HepG2 (cell line): ENCODE measurements at regions not wholly inside any gene's neighbourhood (a gene's known extent, or its start where the extent isn't known, plus 50 kb on each side); places are given as distances from the start of the nearest gene placed in this dataset.
A peak's percentile ranks its signal among the peaks of the same experiment; 100 is the strongest.

Source experiments
- ATAC-seq: fragments of 200-7000 bp; cut with Tn5 transposase; 3 replicates; pipeline ENCODE4 v1.9.1; 2020; ENCODE audit warnings: mild to moderate bottlenecking, moderate library complexity
- BruUV-seq: library from RNA; stranded (reverse); fragments of 400-500 nt; replicated peaks from 2 replicates; lab custom pipeline; 2021; lab: Mats Ljungman, UMichigan
- CTCF ChIA-PET: fragments of 300-600 bp; formaldehyde crosslinking; extraction: SDS; loops from one replicate; lab custom pipeline; 2021; ENCODE audit warnings: low total read pairs, inconsistent platforms, low intra/inter-chr PET ratio; lab: Yijun Ruan, JAX
- POLR2A ChIA-PET: fragments of 350-600 bp; sonication (Branson Sonifier 250); formaldehyde crosslinking; loops from one replicate; lab custom pipeline; 2020; ENCODE audit warnings: antibody characterized with exemption, inconsistent platforms; lab: Yijun Ruan, JAX
- DNase-seq: peaks from one replicate; pipeline ENCODE4 v3.0.0-alpha.2; 2015; ENCODE audit warnings: low spot score
- FAIRE-seq: peaks from 3 replicates; lab custom pipeline; 2011; peaks lifted over from hg19 to GRCh38; lab: Jason Lieb, UNC
- H2AFZ ChIP-seq: one replicate; pipeline ENCODE4 v1.6.1; 2011; ENCODE audit warnings: low read length, inconsistent platforms
- H3K27ac ChIP-seq: fragments of 300-600 bp; 3 replicates; pipeline ENCODE4 v1.8.0; 2011; ENCODE audit warnings: mixed run types, mild to moderate bottlenecking, mixed read lengths, low read length, inconsistent platforms; ENCODE audit not compliant: insufficient read depth; ENCODE audit errors: extremely low read length
- H3K27me3 ChIP-seq, 2 experiments: fragments of 200-600 bp in 1 of 2; 2 replicates in 1 of 2; 3 replicates in 1 of 2; pipeline versions ENCODE4 v1.6.0 to v1.8.0; 2011; ENCODE audit warnings: low read length in 2 of 2, mild to moderate bottlenecking in 2 of 2, moderate library complexity in 2 of 2, inconsistent platforms in 1 of 2; ENCODE audit not compliant: insufficient read depth in 2 of 2, control insufficient read depth in 1 of 2
- H3K36me3 ChIP-seq, 2 experiments: fragments of 200-600 bp in 1 of 2; replicated peaks in 1 of 2; 2 replicates in 1 of 2; 3 replicates in 1 of 2; pipeline versions ENCODE4 v1.5.1 to v1.8.0; 2011; ENCODE audit warnings: low read length in 2 of 2, inconsistent platforms in 1 of 2; ENCODE audit not compliant: insufficient read depth in 2 of 2, control insufficient read depth in 1 of 2
- H3K4me1 ChIP-seq: 2 replicates; pipeline ENCODE4 v1.5.1; 2012; ENCODE audit warnings: low read length, inconsistent platforms; ENCODE audit not compliant: insufficient read depth
- H3K4me2 ChIP-seq: 2 replicates; pipeline ENCODE4 v1.6.0; 2011; ENCODE audit warnings: low read depth, low read length, inconsistent platforms
- H3K4me3 ChIP-seq, 3 experiments: fragments of 200-600 bp in 1 of 3; sonication (generic), shearing (Covaris generic) in 1 of 3; replicated peaks in 1 of 3; 2 replicates each; pipeline ENCODE4 v1.5.1; 2011 to 2016; ENCODE audit warnings: low read length in 3 of 3, inconsistent platforms in 2 of 3, low read depth in 2 of 3, mild to moderate bottlenecking in 2 of 3, control low read depth in 1 of 3, mixed read lengths in 1 of 3; ENCODE audit not compliant: insufficient read depth in 1 of 3
- H3K79me2 ChIP-seq: one replicate; pipeline ENCODE4 v1.6.1; 2011; ENCODE audit warnings: low read length, inconsistent platforms; ENCODE audit not compliant: insufficient read depth
- H3K9ac ChIP-seq: 2 replicates; pipeline ENCODE4 v1.6.0; 2011; ENCODE audit warnings: mild to moderate bottlenecking, low read depth, low read length, inconsistent platforms; ENCODE audit not compliant: insufficient read depth
- H3K9me3 ChIP-seq: 2 replicates; pipeline ENCODE4 v1.5.1; 2012; ENCODE audit warnings: mild to moderate bottlenecking, low read length
- H4K20me1 ChIP-seq: 2 replicates; pipeline ENCODE4 v1.6.0; 2011; ENCODE audit warnings: inconsistent platforms, mild to moderate bottlenecking, low read length, moderate library complexity; ENCODE audit not compliant: insufficient read depth
- MIER2 ChIP-seq: IDR thresholded peaks from 2 replicates; pipeline ENCODE4 v1.6.1; 2016; ENCODE audit warnings: missing biosample characterization, missing genetic modification reagents
- NCOR1 ChIP-seq: fragments of 200-600 bp; sonication (generic); IDR thresholded peaks from 2 replicates; pipeline ENCODE4 v1.7.0; 2017; ENCODE audit warnings: antibody characterized with exemption, low read length, borderline replicate concordance
- REST ChIP-seq, 2 experiments: IDR thresholded peaks; 2 replicates each; pipeline ENCODE4 v1.6.1; 2011 to 2012; ENCODE audit warnings: low read length in 2 of 2, borderline replicate concordance in 1 of 2, low read depth in 1 of 2, mild to moderate bottlenecking in 1 of 2, moderate library complexity in 1 of 2
- ZNF253 ChIP-seq: sonication (generic); formaldehyde crosslinking; IDR thresholded peaks from 2 replicates; pipeline ENCODE4 v1.8.0; 2022; ENCODE audit warnings: mild to moderate bottlenecking, missing genetic modification reagents, borderline replicate concordance
- WGBS: methylation state at CpG from one replicate; pipeline ENCODE4 v1.1.6; 2017; ENCODE audit warnings: low lambda C conversion rate; 5-methylcytosine and 5-hydroxymethylcytosine counted together
- in situ Hi-C: cut with HindIII; loops from 2 replicates; pipeline ENCODE4 v1.10.0; 2017; ENCODE audit warnings: low pct_unique_long_range_greater_than_20kb; ENCODE audit not compliant: extremely low pct_ligation_motif_present
- intact Hi-C: fragments of 100-400 bp; cut with micrococcal nuclease; formaldehyde crosslinking; loops from one replicate; pipeline ENCODE4 v1.10.0; 2022; ENCODE audit not compliant: unreplicated experiment

GRCh38 chr5:29963956-29964355 lies 1229.5 kb upstream of the CDH6 start:
- H4K20me1 ChIP-seq = no peaks in the 10 kb centered on the region
- no peak overlapping the region for H2AFZ ChIP-seq
- no peaks in the 10 kb centered on the region for H3K79me2 ChIP-seq
- WGBS = 1% methylated on average over 3 of the region's 3 CpGs
- FAIRE-seq = no peak
- TF ChIP-seq MIER2 (CRISPR knock-in tag) (peak; percentile 79), REST (IDR thresholded peaks at IDR 0.05; ENCODE audit: borderline replicate concordance in 1 of 2, low read depth in 1 of 2, low read length in 2 of 2) (peak in 1 of 2 experiments; percentile 91; a peak in 3 of 4 replicates), ZNF253 (CRISPR knock-in tag) (no peak)
- TF ChIP-seq, all 625 proteins: peak for 2
- no peak overlapping the region for H3K9ac ChIP-seq
- no peak overlapping the region for H3K4me3 ChIP-seq
- no peak overlapping the region for H3K27ac ChIP-seq
- H3K36me3 ChIP-seq = no peaks in the 10 kb centered on the region
- no TSS peak for BruUV-seq
- DNase-seq = no peak
- H3K9me3 ChIP-seq = peaks cover 34% of the 10 kb centered on the region
- no peaks in the 10 kb centered on the region for H3K4me1 ChIP-seq
- CTCF ChIA-PET = no interaction called here
- no peaks in the 10 kb centered on the region for H3K27me3 ChIP-seq
- in situ Hi-C loops (no loop called here), intact Hi-C loops (no loop called here)
- no peak for ATAC-seq
- POLR2A ChIA-PET = no interaction called here
- no peak overlapping the region for H3K4me2 ChIP-seq

- H3K27me3 ChIP-seq = no peaks in the 10 kb centered on the region
- no peaks in the 10 kb centered on the region for H3K4me1 ChIP-seq
- no peaks in the 10 kb centered on the region for H3K36me3 ChIP-seq
- ChIA-PET CTCF (no interaction called here), POLR2A (no interaction called here)
- H3K9ac ChIP-seq = no peak overlapping the region
- no peak for DNase-seq
- ATAC-seq = no peak
- WGBS = 0% methylated on average over 2 of the region's 2 CpGs
- in situ Hi-C loops (no loop called here), intact Hi-C loops (no loop called here)
- TF ChIP-seq NCOR1 = no peak
- H2AFZ ChIP-seq = no peak overlapping the region
- BruUV-seq = no TSS peak
- no peak for FAIRE-seq
- H3K4me3 ChIP-seq = no peak overlapping the region
- H3K79me2 ChIP-seq = no peaks in the 10 kb centered on the region
- H3K27ac ChIP-seq = no peak overlapping the region
- H4K20me1 ChIP-seq = no peaks in the 10 kb centered on the region
- peaks cover 29% of the 10 kb centered on the region for H3K9me3 ChIP-seq
- H3K4me2 ChIP-seq = no peak overlapping the region
These were observed 1233.2 kb upstream of the CDH6 start for GRCh38 chr5:29960323-29960722.
